ENCODE measurements at regions not wholly inside any gene's neighbourhood (a gene's known extent, or its start where the extent isn't known, plus 50 kb on each side); places are given as distances from the start of the nearest gene placed in this dataset.

- DNase-seq (ENCODE audit: insufficient read length, low spot score) (no peak), FAIRE-seq (no peak)
- TF ChIP-seq POLR2A (IDR thresholded peaks at IDR 0.05; ENCODE audit: low read depth, low read length): no peak
Observed at GRCh38 chr9:1804128-1804865, 210.8 kb upstream of the SMARCA2 start.

- DNase-seq (ENCODE audit: insufficient read length, low spot score) (no peak), FAIRE-seq (no peak)
- TF ChIP-seq POLR2A (IDR thresholded peaks at IDR 0.05; ENCODE audit: low read depth, low read length): no peak
Observed at GRCh38 chr9:1829719-1830118, 185.4 kb upstream of the SMARCA2 start.

- FAIRE-seq (no peak), DNase-seq (ENCODE audit: insufficient read length, low spot score) (no peak)
- TF ChIP-seq POLR2A (IDR thresholded peaks at IDR 0.05; ENCODE audit: low read depth, low read length): no peak
Observed at GRCh38 chr9:1832960-1833359, 182.2 kb upstream of the SMARCA2 start.

GRCh38 chr9:1837453-1838084, 177.6 kb upstream of the SMARCA2 start:
- FAIRE-seq: no peak
- no peak for TF ChIP-seq POLR2A (IDR thresholded peaks at IDR 0.05; ENCODE audit: low read depth, low read length)
- DNase-seq (ENCODE audit: insufficient read length, low spot score): no peak

GRCh38 chr9:1839909-1840308, 175.2 kb upstream of the SMARCA2 start:
- DNase-seq (ENCODE audit: insufficient read length, low spot score) (no peak), FAIRE-seq (no peak)
- TF ChIP-seq POLR2A (IDR thresholded peaks at IDR 0.05; ENCODE audit: low read depth, low read length): no peak

- TF ChIP-seq POLR2A (IDR thresholded peaks at IDR 0.05; ENCODE audit: low read depth, low read length): no peak
- DNase-seq (ENCODE audit: insufficient read length, low spot score) (no peak), FAIRE-seq (no peak)
Observed at GRCh38 chr9:1845425-1845824, 169.7 kb upstream of the SMARCA2 start.

GRCh38 chr9:1855726-1856125, 159.4 kb upstream of the SMARCA2 start:
- TF ChIP-seq POLR2A (IDR thresholded peaks at IDR 0.05; ENCODE audit: low read depth, low read length): no peak
- DNase-seq (ENCODE audit: insufficient read length, low spot score) (no peak), FAIRE-seq (no peak)

GRCh38 chr9:1857808-1858207, 157.3 kb upstream of the SMARCA2 start:
- TF ChIP-seq POLR2A (IDR thresholded peaks at IDR 0.05; ENCODE audit: low read depth, low read length): no peak

GRCh38 chr9:1869843-1870242, 145.3 kb upstream of the SMARCA2 start:
- FAIRE-seq (no peak), DNase-seq (ENCODE audit: insufficient read length, low spot score) (no peak)
- no peak for TF ChIP-seq POLR2A (IDR thresholded peaks at IDR 0.05; ENCODE audit: low read depth, low read length)

More at GRCh38 chr9:1857808-1858207, 157.3 kb upstream of the SMARCA2 start:
- FAIRE-seq (no peak), DNase-seq (ENCODE audit: insufficient read length, low spot score) (no peak)

- no peak for TF ChIP-seq POLR2A (IDR thresholded peaks at IDR 0.05; ENCODE audit: low read depth, low read length)
- DNase-seq (ENCODE audit: insufficient read length, low spot score) (no peak), FAIRE-seq (no peak)
Observed at GRCh38 chr9:1870915-1871314, 144.2 kb upstream of the SMARCA2 start.

- DNase-seq (ENCODE audit: insufficient read length, low spot score): no peak
- TF ChIP-seq POLR2A (IDR thresholded peaks at IDR 0.05; ENCODE audit: low read depth, low read length): no peak
- no peak for FAIRE-seq
Observed at GRCh38 chr9:1871626-1872419, 143.3 kb upstream of the SMARCA2 start.

- FAIRE-seq: no peak
- no peak for TF ChIP-seq POLR2A (IDR thresholded peaks at IDR 0.05; ENCODE audit: low read depth, low read length)
- DNase-seq (ENCODE audit: insufficient read length, low spot score): no peak
Observed at GRCh38 chr9:1875251-1875851, 139.8 kb upstream of the SMARCA2 start.

- no peak for DNase-seq (ENCODE audit: insufficient read length, low spot score)
- no peak for FAIRE-seq
- no peak for TF ChIP-seq POLR2A (IDR thresholded peaks at IDR 0.05; ENCODE audit: low read depth, low read length)
Observed at GRCh38 chr9:1875921-1876448, 139.2 kb upstream of the SMARCA2 start.

Measured in H54 (cell line).